ENCODE measurements at regions not wholly inside any gene's neighbourhood (a gene's known extent, or its start where the extent isn't known, plus 50 kb on each side); places are given as distances from the start of the nearest gene placed in this dataset.
"Not testable (repeated sequence)": the region's sequence is repeated elsewhere in the genome, so short reads cannot be mapped to it uniquely, and the experiment has no call there.

- DNase-seq (ENCODE audit: low spot score): peak; percentile 55
These were observed 227.4 kb upstream of the AZI2 start for GRCh38 chr3:28575746-28576613.

- peak; percentile 20 for DNase-seq (ENCODE audit: low spot score)
These were observed 228.1 kb upstream of the AZI2 start for GRCh38 chr3:28576614-28577200.

- no peak for DNase-seq (ENCODE audit: low spot score)
These were observed 229.4 kb upstream of the AZI2 start for GRCh38 chr3:28577941-28578500.

GRCh38 chr3:28586325-28586724 lies 237.7 kb upstream of the AZI2 start:
- DNase-seq (ENCODE audit: low spot score): no peak

- no peak for DNase-seq (ENCODE audit: low spot score)
These were observed 239.1 kb upstream of the AZI2 start for GRCh38 chr3:28587723-28588122.

- DNase-seq (ENCODE audit: low spot score): no peak
These were observed 241.6 kb upstream of the AZI2 start for GRCh38 chr3:28590216-28590615.

- no peak for DNase-seq (ENCODE audit: low spot score)
These were observed 242.2 kb upstream of the AZI2 start for GRCh38 chr3:28590860-28591259.

GRCh38 chr3:28595372-28595771 lies 246.7 kb upstream of the AZI2 start:
- no peak for DNase-seq (ENCODE audit: low spot score)

- DNase-seq (ENCODE audit: low spot score): no peak
These were observed 248.8 kb upstream of the AZI2 start for GRCh38 chr3:28597452-28597851.

GRCh38 chr3:28598165-28598564 lies 249.5 kb upstream of the AZI2 start:
- no peak for DNase-seq (ENCODE audit: low spot score)

- DNase-seq (ENCODE audit: low spot score): no peak
These were observed 252.7 kb upstream of the AZI2 start for GRCh38 chr3:28601291-28601690.

GRCh38 chr3:28606283-28606682 lies 257.7 kb upstream of the AZI2 start:
- DNase-seq (ENCODE audit: low spot score): no peak

- DNase-seq (ENCODE audit: low spot score): no peak
These were observed 263.6 kb upstream of the AZI2 start for GRCh38 chr3:28612232-28612631.

GRCh38 chr3:28613511-28614106 lies 265.0 kb upstream of the AZI2 start:
- no peak for DNase-seq (ENCODE audit: low spot score)

- no peak for DNase-seq (ENCODE audit: low spot score)
These were observed 266.4 kb upstream of the AZI2 start for GRCh38 chr3:28615071-28615470.

- DNase-seq (ENCODE audit: low spot score): no peak
These were observed 267.3 kb upstream of the AZI2 start for GRCh38 chr3:28615971-28616370.

- no peak for DNase-seq (ENCODE audit: low spot score)
These were observed 269.2 kb upstream of the AZI2 start for GRCh38 chr3:28617821-28618220.

GRCh38 chr3:28623106-28623505 lies 274.5 kb upstream of the AZI2 start:
- DNase-seq (ENCODE audit: low spot score): no peak

- no peak for DNase-seq (ENCODE audit: low spot score)
These were observed 275.5 kb upstream of the AZI2 start for GRCh38 chr3:28624084-28624483.

- DNase-seq (ENCODE audit: low spot score): not testable (repeated sequence)
These were observed 279.2 kb upstream of the AZI2 start for GRCh38 chr3:28627843-28628242.

GRCh38 chr3:28634019-28634418 lies 285.4 kb upstream of the AZI2 start:
- no peak for DNase-seq (ENCODE audit: low spot score)

- no peak for DNase-seq (ENCODE audit: low spot score)
These were observed 289.1 kb upstream of the AZI2 start for GRCh38 chr3:28637742-28638141.

GRCh38 chr3:28645149-28645548 lies 296.5 kb upstream of the AZI2 start:
- DNase-seq (ENCODE audit: low spot score): no peak
